GM12873 (cell line): ENCODE measurements at regions not wholly inside any gene's neighbourhood (a gene's known extent, or its start where the extent isn't known, plus 50 kb on each side); places are given as distances from the start of the nearest gene placed in this dataset.

Experiments
- TF ChIP-seq, protein P1 (sequence below): IDR thresholded peaks from 2 replicates; pipeline ENCODE4 v1.5.1; 2012; ENCODE audit warnings: low read depth, mild to moderate bottlenecking, moderate library complexity, low read length, control low read depth; ENCODE audit not compliant: insufficient read depth; ENCODE audit errors: missing control alignments

DNA sequence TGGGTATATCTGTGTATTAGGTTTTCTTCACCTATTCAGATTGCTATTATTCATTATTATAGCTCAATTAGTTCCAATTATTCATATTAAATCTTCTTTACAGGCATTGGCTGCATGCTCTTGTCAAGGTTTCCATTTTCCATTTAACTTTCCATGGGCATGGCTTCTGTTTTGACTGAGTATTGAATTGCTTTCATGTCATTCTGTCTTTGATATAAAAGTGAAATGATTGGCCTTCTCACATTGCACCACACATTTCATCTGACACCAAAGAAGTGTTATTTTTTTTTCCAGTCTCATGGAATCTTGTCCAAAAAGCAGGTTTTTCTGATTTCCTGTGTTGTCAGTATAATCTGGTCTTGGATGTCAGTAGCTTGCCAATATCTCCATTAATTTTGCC is 1244.3 kb downstream of the RAPGEF2 start:
- TF ChIP-seq, protein P1, sequence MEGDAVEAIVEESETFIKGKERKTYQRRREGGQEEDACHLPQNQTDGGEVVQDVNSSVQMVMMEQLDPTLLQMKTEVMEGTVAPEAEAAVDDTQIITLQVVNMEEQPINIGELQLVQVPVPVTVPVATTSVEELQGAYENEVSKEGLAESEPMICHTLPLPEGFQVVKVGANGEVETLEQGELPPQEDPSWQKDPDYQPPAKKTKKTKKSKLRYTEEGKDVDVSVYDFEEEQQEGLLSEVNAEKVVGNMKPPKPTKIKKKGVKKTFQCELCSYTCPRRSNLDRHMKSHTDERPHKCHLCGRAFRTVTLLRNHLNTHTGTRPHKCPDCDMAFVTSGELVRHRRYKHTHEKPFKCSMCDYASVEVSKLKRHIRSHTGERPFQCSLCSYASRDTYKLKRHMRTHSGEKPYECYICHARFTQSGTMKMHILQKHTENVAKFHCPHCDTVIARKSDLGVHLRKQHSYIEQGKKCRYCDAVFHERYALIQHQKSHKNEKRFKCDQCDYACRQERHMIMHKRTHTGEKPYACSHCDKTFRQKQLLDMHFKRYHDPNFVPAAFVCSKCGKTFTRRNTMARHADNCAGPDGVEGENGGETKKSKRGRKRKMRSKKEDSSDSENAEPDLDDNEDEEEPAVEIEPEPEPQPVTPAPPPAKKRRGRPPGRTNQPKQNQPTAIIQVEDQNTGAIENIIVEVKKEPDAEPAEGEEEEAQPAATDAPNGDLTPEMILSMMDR: no peak

DNA sequence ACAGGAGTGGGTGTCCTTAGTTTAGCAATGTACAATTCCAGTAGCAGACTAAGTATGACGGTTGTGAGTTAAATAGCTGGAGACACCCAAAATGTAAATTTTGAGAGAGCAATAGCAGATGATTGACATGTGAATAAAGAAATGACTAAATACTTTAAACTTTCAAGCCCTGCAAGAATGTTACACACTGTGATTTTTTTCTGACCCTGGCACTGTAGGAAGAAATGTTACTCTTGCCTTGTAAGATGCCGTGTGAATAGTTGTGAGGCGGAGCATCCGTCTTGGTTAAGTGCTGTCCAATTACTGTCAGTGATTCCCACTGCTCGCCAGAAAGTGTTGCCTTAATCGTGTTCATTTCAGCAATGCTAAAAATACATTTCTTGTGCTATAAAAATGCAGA is 1248.1 kb downstream of the RAPGEF2 start:
- TF ChIP-seq, protein P1: no peak

DNA sequence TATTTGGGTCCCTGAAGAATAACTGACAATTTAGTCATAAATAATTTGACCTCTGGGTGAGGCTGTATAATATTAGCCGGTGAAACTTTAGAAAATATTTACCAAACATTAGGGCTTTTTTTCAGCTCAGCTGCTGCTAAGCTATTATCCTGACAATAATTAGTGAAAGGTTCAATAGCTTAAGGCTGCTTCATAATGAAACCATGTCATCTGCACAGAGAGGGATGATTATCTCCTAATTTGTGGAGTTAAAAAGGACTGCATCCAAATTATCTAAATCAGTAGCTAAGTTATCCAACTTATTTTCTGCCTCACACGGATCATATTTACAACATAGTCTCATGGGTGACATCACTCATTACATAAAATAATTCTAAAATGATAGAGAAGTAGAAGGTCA is 1249.8 kb downstream of the RAPGEF2 start:
- TF ChIP-seq, protein P1: no peak

DNA sequence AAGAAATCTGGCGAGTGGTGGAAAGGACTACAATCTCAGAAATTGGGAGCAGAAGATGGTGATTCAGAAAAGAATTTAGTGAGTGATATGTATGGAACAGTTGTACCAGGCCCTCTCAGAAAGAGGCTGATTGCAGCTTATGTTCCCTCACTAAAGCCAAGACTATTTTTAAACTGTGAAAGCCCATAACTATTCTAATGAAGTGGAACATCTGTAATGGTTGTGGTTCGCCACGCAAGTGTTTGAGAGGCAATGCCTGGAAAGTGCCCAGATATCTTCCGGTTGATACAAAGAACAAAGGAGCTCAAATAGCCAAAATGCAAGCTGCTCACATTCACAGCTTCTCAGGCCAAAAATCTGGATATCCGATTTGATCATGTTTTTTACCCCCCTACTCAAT is 1250.7 kb downstream of the RAPGEF2 start:
- TF ChIP-seq, protein P1: no peak

DNA sequence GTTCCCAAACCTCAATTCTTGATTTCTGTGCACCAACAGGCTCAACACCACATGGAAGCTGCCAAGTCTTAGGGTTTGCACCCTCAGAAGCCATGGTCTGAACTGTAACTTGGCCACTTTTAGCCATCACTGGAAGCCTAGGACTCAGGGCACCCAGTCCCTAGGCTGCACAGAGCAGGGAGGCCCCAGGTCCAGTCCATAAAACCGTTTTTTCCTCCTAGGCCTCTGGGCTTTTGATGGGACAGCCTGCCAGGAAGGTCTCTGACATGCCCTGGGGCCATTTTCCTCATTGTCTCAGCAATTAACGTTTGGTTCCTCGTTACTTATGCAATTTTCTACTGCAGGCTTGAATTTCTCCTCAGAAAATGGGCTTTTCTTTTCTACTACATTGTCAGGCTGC is 1259.6 kb downstream of the RAPGEF2 start:
- TF ChIP-seq, protein P1: no peak

DNA sequence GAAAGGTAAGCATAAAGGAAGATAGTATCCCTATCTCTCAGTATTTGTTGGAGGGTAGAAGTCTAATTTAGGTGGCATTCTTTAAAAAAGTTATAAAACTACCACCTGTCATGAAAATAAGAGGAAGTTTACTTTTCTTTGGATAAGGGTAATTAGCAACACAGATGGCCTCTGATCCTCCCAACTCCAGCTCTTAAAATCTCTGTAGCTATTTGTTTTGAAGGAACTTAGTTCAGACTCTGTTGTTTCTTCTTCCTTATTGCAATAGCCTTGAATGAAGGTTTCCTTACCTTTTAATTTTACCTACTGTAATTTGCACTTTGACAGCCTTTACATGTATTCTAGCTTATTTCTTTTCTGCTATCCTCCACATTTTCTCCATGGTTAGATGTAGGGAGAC is 1261.3 kb downstream of the RAPGEF2 start:
- TF ChIP-seq, protein P1: no peak

DNA sequence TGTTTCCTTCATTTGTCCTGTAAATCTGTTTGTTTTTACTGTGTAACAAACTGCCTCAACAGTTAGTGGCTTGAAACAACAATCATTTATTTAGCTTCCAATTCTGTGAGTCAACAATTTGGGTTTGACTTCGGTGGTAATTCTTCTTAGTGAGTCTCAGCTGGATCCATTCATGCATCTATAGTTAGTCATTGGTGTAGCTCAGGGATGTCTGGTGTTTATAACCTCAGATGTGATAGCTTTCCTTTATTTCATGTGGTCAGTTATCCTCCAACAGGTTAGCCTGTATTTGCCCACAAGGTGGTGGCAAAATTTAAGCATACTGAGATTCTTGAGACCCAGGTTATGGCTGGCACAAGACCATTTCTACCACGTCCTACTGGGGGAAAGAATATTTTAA is 1267.2 kb downstream of the RAPGEF2 start:
- TF ChIP-seq, protein P1: no peak
